ENCODE measurements at regions not wholly inside any gene's neighbourhood (a gene's known extent, or its start where the extent isn't known, plus 50 kb on each side); places are given as distances from the start of the nearest gene placed in this dataset.

- TF ChIP-seq REST (IDR thresholded peaks at IDR 0.05; ENCODE audit: insufficient read depth in 1 of 2, low read depth in 2 of 2, low read length in 2 of 2) = no peak
- TF ChIP-seq SIN3A (IDR thresholded peaks at IDR 0.05; ENCODE audit: borderline replicate concordance, insufficient read depth, low read length) = no peak
- TF ChIP-seq FOXP2 (optimal IDR thresholded peaks at IDR 0.05; ENCODE audit: borderline replicate concordance, extremely low read depth, extremely low read length, insufficient read depth) = no peak
- no peak for TF ChIP-seq TAF1 (IDR thresholded peaks at IDR 0.05; ENCODE audit: borderline replicate concordance, insufficient read depth, low read length)
- no peak for TF ChIP-seq POLR2AphosphoS5 (IDR thresholded peaks at IDR 0.05; ENCODE audit: low read depth, low read length)
Observed at GRCh38 chr10:128438417-128439063, 312.3 kb upstream of the MKI67 start.

GRCh38 chr10:128440513-128441160 is 314.4 kb upstream of the MKI67 start:
- TF ChIP-seq FOXP2 (optimal IDR thresholded peaks at IDR 0.05; ENCODE audit: borderline replicate concordance, extremely low read depth, extremely low read length, insufficient read depth) (no peak), SIN3A (IDR thresholded peaks at IDR 0.05; ENCODE audit: borderline replicate concordance, insufficient read depth, low read length) (no peak), POLR2AphosphoS5 (IDR thresholded peaks at IDR 0.05; ENCODE audit: low read depth, low read length) (no peak), TAF1 (IDR thresholded peaks at IDR 0.05; ENCODE audit: borderline replicate concordance, insufficient read depth, low read length) (no peak), REST (IDR thresholded peaks at IDR 0.05; ENCODE audit: insufficient read depth in 1 of 2, low read depth in 2 of 2, low read length in 2 of 2) (no peak)

DNA sequence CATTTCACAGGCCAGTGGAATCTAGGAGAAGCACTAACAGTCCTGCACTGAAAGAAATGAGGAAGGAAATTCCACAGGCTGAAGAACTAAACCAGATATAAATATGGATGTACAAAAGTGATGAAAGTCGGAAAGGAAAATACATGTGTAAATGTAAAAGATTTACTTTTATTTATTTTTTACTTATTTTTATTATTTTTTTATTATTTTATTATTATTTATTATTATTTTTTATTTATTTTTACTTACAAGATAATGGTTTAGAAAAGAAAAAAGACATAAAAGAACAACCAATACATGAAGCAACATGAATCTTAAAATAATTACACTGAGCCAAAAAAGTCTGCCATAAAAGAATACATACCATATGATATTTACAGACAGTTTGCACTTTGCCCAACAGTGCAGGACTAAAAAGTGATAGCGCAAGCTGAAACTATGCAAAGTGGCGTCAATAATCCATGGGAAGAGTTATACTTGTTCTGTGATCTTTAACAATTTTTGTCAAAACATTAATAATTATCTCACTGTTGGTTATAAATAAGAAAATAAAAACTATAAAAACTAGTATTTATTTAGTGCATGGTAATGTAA is 317.8 kb upstream of the MKI67 start:
- TF ChIP-seq TAF1 (IDR thresholded peaks at IDR 0.05; ENCODE audit: borderline replicate concordance, insufficient read depth, low read length) (no peak), POLR2AphosphoS5 (IDR thresholded peaks at IDR 0.05; ENCODE audit: low read depth, low read length) (no peak), FOXP2 (optimal IDR thresholded peaks at IDR 0.05; ENCODE audit: borderline replicate concordance, extremely low read depth, extremely low read length, insufficient read depth) (no peak), SIN3A (IDR thresholded peaks at IDR 0.05; ENCODE audit: borderline replicate concordance, insufficient read depth, low read length) (no peak), REST (IDR thresholded peaks at IDR 0.05; ENCODE audit: insufficient read depth in 1 of 2, low read depth in 2 of 2, low read length in 2 of 2) (no peak)

GRCh38 chr10:128448796-128449195 is 322.6 kb upstream of the MKI67 start:
- no peak for TF ChIP-seq POLR2AphosphoS5 (IDR thresholded peaks at IDR 0.05; ENCODE audit: low read depth, low read length)
- no peak for TF ChIP-seq FOXP2 (optimal IDR thresholded peaks at IDR 0.05; ENCODE audit: borderline replicate concordance, extremely low read depth, extremely low read length, insufficient read depth)
- no peak for TF ChIP-seq SIN3A (IDR thresholded peaks at IDR 0.05; ENCODE audit: borderline replicate concordance, insufficient read depth, low read length)
- no peak for TF ChIP-seq TAF1 (IDR thresholded peaks at IDR 0.05; ENCODE audit: borderline replicate concordance, insufficient read depth, low read length)
- no peak for TF ChIP-seq REST (IDR thresholded peaks at IDR 0.05; ENCODE audit: insufficient read depth in 1 of 2, low read depth in 2 of 2, low read length in 2 of 2)

Measured in PFSK-1 (cell line).